NK-92 treated with Interleukin-12 subunit alpha and Interleukin-12 subunit beta, amount 100 ng/mL, for 24 hours (cell line): ENCODE measurements at regions not wholly inside any gene's neighbourhood (a gene's known extent, or its start where the extent isn't known, plus 50 kb on each side); places are given as distances from the start of the nearest gene placed in this dataset.
A peak's percentile ranks its signal among the peaks of the same experiment; 100 is the strongest.

Source experiments
- DNase-seq: peaks from one replicate; lab custom pipeline; 2025; lab: John Stamatoyannopoulos, UW

DNA sequence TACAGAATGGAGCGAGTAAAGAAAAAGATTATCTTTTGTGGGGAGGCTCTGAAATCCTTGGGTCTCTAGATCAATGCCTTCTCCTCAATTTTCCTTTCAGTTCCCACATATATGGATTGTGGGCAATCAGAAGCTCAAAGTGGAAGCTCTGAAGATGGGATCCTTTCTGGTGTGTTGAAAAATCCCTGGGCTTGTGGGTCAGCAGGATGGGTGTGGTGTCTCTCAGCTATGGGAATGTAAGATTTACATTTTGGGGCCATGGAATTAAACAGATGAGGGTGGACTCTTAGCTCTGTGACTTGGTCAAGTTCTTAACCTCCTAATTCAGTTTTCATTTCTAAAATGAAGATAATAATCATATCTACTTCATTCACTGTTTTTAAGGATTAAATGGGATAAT, 231.9 kb upstream of the CA10 start:
- DNase-seq: no peak

DNA sequence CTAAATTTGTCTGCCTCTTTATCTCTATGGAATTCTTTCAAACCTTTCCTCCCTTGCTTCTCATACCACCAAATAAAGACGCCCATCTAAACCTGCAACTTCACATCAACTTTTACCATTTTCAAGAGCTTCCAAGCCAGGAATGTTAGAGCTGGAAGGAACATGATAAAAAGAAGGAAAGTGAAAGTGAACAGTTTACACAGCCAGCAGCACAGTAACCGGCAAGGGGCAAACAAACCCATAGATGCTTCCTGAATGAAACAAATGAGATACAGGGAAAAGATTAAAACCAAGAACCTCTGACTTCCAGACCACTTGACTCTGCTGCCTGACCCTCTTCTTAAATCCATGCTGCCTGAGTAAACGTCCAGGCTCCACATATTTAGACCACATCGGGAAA, 231.1 kb upstream of the CA10 start:
- DNase-seq: no peak

DNA sequence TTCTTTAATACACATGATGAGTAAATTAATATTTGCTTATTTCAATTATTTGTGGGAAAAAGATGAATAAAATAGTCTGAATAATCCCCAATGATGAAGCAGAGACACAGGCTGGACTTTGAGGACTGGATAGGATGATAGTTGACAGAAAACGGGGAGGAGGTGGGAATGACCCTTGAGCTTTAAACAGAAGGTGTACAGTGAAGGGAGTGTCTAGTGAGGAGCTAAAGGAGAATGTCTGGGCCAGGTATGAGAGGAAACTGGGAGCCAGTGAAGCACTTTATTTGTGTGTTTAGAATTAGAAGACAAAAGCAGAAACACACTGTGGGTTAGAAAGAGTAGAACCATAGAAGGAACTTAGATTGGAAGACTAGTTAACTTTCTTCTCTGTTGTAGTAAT, 230.4 kb upstream of the CA10 start:
- no peak for DNase-seq

DNA sequence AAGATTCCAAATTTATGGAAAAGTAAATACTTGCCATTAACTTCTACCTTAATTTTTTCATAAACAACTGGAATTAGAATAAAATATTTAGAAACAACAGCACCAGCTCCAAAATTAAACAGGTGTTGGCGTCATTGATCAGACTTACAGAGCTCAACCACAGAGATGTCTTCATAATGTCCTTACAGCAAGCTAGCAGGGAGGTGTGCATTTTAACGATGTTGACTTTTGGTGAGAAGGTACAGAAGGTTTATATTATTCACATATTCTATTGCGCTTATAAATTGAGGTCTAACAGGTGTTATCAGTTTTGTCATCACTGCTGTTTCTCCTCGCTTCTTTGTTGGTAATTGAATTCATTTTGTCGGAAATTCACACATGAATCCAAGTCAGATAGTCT, 226.2 kb upstream of the CA10 start:
- DNase-seq: no peak

DNA sequence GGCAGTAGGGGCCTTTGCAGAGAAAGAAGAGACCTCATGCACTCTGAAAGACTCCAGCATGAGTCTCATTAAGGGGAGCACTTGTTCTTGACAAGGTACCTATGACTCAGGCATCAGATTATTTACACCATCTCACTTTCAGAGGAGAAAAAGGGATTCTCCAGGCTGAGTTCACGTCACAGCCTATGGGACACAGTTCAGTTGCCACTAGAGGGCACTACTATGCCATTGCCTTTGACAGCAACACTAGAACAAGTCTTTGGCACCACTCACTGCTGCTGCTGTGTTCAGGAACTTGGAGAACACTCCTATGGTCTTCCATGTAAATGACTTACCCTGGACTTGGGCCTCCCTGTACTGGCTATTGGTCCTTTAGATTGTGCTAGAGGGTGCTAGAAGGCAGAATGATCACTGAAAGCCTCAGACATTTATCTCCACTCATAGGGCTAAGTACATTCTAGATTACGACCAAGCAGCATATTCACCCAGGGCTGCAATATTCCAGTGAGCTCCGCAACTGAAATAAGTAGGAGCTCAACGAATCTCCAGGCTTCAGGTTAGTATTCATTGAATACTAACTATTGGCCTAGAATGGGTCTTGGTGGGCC, 225.1 kb upstream of the CA10 start:
- DNase-seq: peak; percentile 11

DNA sequence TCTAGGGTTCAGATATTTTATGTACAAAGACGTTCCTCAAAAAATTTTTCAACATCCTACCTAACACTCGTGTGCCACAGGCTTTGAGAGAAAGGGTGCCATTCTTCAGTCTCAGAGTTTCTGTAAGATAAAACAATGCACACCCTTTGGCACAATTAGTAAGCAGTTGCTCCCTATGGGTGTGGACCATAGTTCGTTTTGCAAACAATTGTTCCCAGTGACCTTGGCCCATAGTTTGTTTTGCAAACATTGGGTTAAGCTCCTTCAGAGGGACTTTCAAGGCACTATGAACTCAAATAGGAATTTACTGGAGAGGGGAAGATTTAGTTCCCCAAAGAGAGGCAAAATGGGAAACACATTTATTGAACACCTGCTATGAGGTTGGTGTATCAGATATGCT, 220.3 kb upstream of the CA10 start:
- no peak for DNase-seq

DNA sequence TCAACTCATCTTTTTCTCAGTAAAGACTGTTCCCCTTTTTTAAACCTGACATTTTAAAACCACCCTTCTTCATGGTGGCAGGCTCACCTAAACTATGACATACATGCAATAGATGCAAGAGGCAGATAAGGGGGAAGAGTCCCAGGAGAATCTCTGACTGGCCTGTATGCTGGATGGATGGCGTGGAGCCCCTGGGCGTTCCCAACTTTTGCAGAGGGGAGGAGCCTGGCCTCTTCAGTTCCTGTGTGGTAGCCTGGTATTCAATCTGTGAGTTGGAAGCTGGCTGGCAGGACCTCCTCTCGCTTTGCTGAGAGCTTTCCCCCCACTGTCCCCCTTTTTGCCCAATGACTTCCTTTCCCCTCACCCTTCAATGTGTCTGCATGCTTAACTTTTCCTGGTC, 217.6 kb upstream of the CA10 start:
- no peak for DNase-seq

DNA sequence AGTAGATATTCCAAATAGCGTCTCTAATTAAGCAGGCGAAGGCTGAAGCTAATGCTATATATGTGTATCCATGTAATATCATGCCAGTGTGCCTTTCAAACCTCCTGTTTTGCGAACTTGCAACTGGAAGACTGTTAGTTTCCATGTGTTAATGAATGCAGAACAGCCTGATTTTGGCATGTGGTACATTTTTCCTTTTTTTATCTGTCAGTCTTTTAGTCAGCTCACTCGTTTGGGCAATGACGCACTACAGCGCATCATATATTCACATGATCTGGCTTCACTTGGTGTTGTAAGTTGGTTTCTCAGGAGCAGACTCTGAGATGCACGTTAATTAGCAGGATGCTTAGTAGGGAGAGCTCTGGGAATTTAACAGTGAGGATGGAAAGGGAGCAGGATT, 210.4 kb upstream of the CA10 start:
- DNase-seq: no peak

DNA sequence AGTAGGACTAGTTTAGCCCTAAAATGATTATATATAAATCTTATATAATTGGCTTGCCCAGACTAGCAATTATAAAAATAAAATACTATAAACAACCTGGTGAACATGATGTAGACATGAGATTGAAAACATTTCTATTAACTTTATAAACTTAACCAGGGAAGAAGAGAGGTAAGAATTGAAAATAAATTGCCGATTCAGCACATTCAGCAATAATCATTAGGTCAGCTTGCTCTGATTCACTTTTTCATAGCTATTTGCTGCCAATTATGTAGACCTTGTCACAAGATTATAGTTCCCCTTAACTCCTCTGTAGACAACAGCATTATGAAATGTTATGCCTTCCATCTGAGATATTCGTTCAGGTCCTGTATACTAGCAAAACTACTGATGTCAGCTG, 199.3 kb upstream of the CA10 start:
- no peak for DNase-seq

DNA sequence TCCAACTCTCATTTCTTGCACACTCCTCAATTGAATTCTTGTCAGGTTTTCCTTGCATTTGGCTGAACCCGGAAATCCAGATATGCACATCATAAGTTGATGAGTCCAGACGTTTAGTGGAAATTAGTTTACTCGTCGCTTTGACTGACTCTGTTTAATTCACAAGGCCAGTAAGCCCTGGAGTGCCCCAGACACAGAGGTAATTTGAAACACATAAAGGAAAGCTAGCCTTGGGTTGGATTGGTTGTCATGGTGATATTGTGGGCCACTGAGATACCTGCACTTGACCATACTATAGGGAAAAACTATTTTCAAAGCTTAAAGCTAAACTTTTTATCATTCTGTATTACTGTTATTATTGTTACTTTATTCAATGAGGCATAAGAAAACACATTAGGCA, 178.3 kb upstream of the CA10 start:
- DNase-seq: no peak

DNA sequence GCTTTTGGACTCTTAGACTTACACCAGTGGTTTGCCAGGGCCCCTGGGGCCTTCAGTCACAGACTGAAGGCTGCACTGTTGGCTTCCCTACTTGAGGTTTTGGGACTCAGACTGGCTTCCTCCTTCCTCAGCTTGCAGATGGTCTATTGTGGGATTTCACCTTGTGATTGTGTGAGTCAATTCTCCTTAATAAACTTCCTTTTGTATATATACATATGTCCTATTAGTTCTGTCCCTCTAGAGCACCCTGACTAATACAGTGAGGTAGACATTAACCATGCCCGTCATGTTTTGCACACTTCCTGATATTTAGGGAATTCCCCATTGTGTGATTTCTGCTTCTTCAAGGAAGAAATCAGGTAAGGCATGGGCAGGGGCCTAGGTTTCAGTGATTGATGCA, 147.8 kb upstream of the CA10 start:
- DNase-seq: no peak

DNA sequence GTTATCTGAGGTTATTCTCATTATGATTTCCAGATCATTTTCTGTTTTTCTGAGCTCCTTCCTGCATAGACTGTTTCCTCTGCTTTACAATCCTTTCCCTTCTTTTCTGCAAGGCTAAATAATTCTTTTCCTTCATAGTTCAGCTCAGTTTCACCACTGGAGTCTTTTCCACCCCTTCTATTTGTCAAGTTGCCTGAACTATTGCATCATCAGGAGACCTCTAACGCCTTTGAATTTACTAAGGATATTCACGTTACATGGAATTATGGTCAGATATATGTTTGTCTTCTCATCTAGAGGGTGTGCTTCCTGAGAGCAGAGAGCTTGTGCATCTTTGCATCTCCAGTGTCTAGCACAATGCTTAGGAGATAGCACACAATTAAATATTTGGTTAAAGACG, 140.4 kb upstream of the CA10 start:
- no peak for DNase-seq

DNA sequence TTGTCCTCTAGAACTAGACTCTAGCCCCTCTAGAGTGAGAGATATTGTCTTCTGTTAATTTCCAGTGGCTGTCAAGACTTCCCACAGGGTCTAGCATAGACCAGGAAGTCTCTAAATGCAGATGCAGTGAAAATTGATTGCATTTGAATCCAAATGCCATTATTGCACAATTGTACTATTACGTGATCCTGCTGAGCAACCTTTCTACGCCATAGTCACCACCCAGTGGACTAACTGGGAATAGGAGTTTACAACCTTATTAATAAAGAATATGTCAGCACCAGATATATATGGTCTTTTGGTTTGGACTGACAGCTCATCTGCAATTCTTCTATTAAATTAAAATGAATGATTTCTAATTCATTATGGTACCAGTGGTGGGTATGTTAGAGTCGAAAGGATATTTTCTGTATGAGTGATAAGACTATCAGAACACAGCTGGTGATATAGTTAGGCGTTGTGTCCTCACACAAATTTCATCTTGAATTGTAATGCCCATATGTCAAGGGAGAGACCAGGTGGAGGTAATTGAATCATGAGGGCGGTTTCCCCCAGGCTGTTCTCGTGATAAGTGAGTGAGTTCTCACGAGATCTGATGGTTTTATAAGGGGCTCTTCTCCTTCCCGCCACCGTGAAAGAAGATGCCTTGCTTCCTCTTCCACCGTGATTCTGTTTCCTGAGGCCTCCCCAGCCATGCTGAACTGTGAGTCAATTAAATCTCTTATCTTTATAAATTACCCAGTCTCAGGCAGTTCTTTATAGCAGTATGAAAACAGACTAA, 138.9 kb upstream of the CA10 start:
- no peak for DNase-seq

DNA sequence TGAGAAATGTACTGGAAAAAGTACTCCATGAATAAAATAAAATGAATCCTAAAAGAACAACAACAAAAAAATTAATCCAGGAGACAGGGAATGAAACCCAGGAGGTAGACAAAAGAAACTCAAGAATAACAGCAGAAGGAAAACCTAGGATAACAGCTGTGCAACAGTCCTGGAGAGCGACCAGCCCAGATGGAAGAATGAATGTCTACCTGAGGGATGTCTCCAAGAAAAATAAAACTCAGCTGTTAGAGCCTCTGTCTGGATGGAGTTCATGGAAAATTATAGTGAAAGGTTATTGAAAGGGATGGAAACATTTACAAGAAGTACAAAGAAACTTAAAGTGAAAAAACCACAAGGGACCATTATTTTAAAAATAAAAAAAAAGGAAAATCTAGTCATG, 135.8 kb upstream of the CA10 start:
- no peak for DNase-seq

DNA sequence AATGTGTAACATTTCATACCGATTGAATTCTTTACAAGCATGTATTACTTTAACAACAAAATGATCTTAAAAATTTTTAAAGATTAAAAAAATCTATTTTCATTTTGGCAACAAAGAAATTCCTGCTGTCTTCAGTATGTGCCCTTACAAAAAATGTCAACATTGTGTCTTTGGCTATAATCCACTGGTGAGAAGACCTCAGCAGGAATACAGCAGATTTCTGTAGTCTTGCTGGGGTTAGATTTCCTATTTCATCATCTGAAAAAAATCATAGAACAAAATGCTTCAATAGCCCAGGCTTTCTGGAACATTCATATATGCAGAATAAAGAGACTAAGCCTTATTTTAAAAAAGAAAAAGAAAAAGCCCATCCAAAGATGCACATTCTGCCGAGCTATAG, 129.1 kb upstream of the CA10 start:
- no peak for DNase-seq

DNA sequence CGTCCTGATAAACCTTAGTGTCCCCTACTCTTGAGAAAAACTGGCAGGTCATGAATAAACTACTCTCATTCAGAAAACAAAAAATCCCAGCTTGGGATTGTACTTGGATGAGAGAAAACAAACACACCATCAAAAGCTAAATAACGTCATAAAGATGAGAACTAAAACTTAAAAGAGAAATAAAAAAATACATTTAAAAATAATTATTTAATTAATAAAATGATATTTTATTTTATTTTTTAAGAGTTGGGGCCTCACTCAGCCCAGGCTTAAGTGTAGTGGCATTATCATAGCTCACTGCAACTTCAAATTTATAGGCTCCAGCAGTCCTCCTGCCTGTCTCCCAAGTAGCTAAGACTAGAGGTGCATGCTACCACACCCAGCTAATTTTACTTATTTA, 125.4 kb upstream of the CA10 start:
- DNase-seq: no peak

DNA sequence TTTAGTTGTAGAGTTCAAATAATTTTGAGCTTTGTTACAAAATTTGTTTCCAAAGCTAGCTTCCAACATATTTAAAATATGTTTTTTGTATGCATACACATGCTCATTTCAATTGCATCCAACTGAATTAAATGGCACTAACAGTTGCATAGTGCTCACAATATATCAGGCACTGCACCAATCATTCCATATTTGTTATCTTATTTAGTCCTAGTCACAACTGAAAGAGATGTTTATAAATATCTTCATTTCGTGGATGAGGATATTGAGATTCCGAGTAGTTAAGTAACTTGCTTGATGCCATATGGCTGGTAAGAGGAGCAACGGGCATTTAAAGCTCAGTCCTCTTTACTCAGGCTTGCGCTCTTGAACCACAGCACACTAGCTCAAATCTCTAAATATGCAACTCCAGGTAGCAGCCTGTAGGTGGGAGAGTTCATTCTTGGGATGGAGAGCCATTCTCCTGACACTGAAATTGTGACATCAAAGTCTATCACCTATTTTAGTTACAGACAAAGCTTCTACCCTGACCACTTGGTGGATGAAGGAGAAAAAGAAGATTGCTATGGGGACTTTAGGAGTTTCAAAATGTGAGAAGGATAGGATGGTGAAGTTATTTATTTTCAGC, 118.0 kb upstream of the CA10 start:
- no peak for DNase-seq

DNA sequence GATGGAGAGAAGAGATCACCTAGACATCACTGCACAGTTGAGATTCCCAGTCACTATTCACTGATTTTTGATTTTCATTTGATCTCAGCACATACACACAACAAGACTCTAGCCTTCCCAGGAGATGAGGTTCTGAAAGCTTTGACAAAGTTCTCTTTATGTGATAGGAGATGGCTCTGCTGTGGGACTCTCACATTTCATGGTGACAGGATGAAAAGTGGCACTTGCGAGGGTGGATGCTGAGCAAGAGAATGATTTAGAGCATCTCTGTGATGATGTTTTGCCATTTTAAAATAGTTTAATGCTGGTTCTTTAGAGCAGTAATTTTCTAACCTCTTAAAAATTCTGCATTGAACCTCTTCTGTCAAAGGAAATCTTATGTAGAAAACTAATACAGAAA, 113.3 kb upstream of the CA10 start:
- no peak for DNase-seq

DNA sequence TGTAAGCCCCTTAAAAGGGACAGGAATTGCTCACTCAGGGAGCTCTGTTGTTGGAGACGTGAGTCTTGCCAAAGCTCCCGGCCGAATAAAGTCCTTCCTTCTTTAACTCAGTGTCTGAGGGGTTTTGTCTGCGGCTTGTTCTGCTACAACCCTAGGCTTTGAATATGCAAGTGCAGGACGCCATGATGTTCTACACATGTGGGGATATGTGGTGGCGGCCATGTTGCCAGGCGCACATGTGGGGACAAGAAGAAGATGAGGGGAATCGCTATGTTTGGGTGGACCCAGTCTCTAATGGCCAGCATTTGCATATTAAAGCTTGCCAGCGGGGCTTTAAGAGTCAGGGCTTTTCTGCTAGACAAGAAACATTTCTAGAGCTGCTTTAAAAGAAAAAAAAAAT, 96.8 kb upstream of the CA10 start:
- DNase-seq: no peak

DNA sequence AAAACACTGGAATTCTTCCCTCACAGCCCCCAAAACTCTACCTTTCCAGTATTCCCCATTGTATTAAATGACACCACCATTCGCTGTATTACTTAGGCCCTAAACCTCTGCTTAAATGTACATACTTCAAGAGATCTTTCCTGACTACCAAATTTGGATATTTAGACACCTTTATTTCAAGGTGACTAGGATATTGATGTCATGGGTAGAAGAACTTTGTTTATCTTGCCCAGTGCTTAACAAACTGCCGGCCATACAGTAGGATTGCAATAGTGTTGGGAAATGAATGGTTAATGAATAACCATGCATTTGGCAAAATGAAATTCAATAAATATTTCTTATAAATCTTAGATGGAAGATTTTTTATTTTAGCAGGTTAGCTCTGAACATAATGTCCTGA, 86.2 kb upstream of the CA10 start:
- DNase-seq: no peak

DNA sequence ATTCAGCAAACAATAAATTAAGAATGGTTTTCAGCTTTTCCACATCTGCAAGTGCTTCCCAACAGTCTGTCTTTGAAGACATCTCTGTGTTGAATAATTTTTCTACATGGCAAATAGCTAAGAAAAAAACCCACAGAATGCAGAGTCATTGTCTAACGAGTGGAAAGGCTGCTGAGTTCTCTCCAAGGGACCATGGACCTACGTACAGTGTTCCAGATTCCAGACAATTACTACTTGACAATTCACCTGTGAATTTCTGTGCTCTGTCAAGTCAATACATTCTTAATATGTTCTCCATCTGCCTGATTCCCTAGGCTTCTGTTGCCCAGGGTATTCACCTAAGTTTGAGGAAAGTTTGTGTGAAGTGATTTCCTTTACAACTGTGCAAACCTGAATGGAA, 83.8 kb upstream of the CA10 start:
- DNase-seq: no peak

DNA sequence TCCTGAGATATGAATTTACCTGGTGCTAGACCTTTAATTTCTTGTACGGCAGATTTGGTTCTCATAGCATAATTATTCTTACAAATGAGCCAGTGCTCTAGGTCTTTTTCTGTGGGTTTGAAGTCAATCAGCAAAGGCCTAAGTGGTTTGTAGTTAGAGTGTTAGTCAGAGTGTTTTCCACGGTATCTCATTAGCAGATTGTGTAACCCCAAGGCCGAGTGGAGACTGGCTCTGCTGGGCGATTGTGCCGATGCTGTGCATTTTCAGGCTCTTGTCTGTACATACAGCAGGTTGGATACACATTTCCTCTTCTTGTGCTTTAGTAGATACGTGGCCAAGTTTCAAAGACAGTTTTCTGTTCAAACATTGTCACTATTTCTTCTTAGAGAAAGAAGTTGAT, 78.6 kb upstream of the CA10 start:
- no peak for DNase-seq

DNA sequence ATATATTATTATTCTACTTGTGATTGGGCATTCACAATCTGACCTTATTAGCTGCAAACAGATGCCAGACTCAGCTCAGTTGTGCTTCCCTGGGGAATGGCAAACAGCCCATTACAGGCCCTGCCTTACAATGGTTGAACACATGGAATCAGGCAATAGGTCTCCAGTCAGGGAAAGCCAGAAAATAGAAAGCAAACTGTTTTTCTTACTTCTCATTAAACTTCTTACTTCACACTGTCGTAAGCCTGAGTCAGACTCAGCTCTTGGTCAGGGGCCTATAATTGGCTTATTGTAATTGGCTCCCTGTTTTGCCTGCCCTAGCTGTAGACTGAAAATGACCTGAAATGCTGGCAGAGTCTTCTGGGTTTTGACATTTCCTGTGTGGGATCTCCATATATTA, 77.0 kb upstream of the CA10 start:
- DNase-seq: no peak

DNA sequence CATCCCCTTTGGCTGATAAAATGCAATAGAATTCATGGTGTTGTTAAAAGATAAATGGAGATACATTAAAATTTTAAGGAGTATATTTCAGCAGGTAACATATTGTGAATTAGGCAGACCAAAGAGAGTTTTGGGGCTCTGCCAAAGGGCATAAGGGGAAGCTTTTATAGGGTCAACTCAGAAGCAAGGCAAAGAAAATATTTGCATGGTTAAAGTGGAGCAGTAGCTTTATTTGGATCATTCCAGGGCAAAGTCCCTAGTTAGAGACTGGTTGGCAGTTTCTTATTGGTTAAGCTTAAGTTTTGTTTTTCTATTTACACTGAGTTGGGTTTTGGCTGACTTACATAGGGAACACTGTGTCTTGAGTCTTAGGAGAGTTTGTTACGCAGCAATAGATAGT, 75.1 kb upstream of the CA10 start:
- no peak for DNase-seq
